K562 (cell line): ENCODE measurements at regions not wholly inside any gene's neighbourhood (a gene's known extent, or its start where the extent isn't known, plus 50 kb on each side); places are given as distances from the start of the nearest gene placed in this dataset.

ENCODE experiments used
- HES1 ChIP-seq: fragments of 450-650 bp; IDR thresholded peaks from 2 replicates; pipeline ENCODE4 v1.6.1; 2016; ENCODE audit warnings: low read depth, mild to moderate bottlenecking, moderate library complexity
- PBX2 ChIP-seq, 2 experiments: IDR thresholded peaks in 1 of 2; conservative IDR thresholded peaks in 1 of 2; 2 replicates each; pipeline ENCODE4 v1.6.1; 2016; ENCODE audit warnings: low read depth in 2 of 2, mild to moderate bottlenecking in 1 of 2, missing compliant biosample characterization in 1 of 2, missing genetic modification characterization in 1 of 2, moderate library complexity in 1 of 2

DNA sequence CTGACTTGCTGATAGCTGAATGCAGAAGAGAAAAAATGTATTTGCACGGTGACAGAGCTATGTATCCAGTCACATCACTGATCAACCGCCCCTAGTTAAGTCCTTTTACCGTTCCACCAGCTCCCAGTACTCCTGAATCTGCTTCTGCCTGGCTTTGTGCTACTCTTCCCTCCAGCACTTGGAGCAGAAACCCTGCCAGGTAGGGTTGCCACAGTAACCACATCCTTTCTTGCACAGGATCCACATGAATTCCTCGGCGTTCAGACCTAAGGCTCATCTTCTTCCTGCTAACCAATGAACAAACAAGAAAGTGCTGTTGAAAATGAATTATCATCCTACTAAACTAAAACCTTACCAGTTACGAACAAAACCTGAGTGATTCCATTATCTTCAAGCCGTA is 52.0 kb upstream of the KCTD7 start (continued):
- no peak for TF ChIP-seq PBX2 (CRISPR knock-in tag; IDR thresholded peaks at IDR 0.05; ENCODE audit: low read depth)
- TF ChIP-seq PBX2 (tag; conservative IDR thresholded peaks at IDR 0.05; ENCODE audit: low read depth): no peak
- no peak for TF ChIP-seq HES1
- TF ChIP-seq, all 486 proteins: peak for 0
